ENCODE measurements at regions not wholly inside any gene's neighbourhood (a gene's known extent, or its start where the extent isn't known, plus 50 kb on each side); places are given as distances from the start of the nearest gene placed in this dataset.

DNA sequence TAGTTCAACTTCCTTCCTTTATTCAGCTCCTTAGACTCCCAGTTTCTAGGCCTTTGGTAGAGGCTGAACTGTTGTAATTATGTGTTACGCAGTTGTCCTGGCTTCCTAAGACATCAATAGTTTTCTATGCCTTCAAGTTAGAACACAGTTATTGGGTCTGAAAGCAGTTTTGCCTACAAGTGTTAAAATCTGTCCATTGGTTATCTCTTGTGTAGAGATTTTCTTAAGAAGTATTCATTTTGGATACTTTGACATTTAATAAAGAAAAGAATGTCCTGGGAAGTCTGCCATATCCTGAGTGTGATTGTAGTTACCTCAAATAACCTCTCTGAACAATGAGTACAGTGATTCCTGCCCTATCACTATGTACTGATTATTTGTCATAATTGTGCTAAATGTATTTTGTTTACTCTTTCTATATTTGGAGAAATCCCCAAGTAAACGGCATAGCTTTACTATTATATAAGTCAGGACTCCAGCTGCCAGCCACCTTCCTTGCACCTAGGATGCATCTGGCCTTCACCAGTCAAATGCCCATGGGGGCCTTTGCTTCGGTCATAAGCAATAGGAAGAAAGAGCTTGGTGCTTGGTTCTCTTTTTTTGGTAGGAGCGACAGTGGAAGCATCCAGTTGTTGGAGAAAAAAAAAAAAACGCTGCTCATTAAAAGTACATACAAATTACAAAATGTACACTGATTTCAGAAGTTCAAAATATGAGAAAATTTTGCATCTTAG, 449.5 kb upstream of the PKDCC start:
- TF ChIP-seq POLR2AphosphoS5 (IDR thresholded peaks at IDR 0.05) (no peak), POLR2A (IDR thresholded peaks at IDR 0.05) (no peak)
